HEK293 (cell line): ENCODE measurements at regions not wholly inside any gene's neighbourhood (a gene's known extent, or its start where the extent isn't known, plus 50 kb on each side); places are given as distances from the start of the nearest gene placed in this dataset.

ENCODE experiments used
- CTCF ChIA-PET: fragments of 350-600 bp; formaldehyde crosslinking; extraction: SDS; loops from one replicate; lab custom pipeline; 2021; ENCODE audit warnings: antibody characterized with exemption; lab: Yijun Ruan, JAX
- POLR2A ChIA-PET: fragments of 300-600 bp; formaldehyde crosslinking; extraction: SDS; loops from one replicate; lab custom pipeline; 2020; ENCODE audit warnings: antibody characterized with exemption, inconsistent platforms; lab: Yijun Ruan, JAX
- H3K27ac ChIP-seq: fragments of 200-500 bp; sonication (Bioruptor generic); 2 replicates; pipeline ENCODE4 v1.5.1; 2014; ENCODE audit warnings: low read depth, low read length, control low read depth, inconsistent platforms; ENCODE audit errors: extremely low read depth
- H3K36me3 ChIP-seq, 2 experiments: fragments of 200-500 bp in 1 of 2; sonication (Bioruptor generic) in 1 of 2; 1 replicate in 1 of 2; 2 replicates in 1 of 2; pipeline ENCODE4 v1.5.1; 2014 to 2017; ENCODE audit warnings: inconsistent platforms in 2 of 2, low read length in 2 of 2; ENCODE audit not compliant: control insufficient read depth in 2 of 2, insufficient read depth in 1 of 2
- H3K4me1 ChIP-seq: fragments of 200-500 bp; sonication (Bioruptor generic); 2 replicates; pipeline ENCODE4 v1.5.1; 2014; ENCODE audit warnings: mild to moderate bottlenecking, low read length, inconsistent platforms; ENCODE audit not compliant: control insufficient read depth, insufficient read depth
- H3K4me3 ChIP-seq: 2 replicates; pipeline ENCODE4 v1.5.1; 2011; ENCODE audit warnings: low read depth, mild to moderate bottlenecking, control low read depth, low read length, moderate library complexity
- H3K9me3 ChIP-seq: fragments of 200-500 bp; sonication (Bioruptor generic); 2 replicates; pipeline ENCODE4 v1.5.1; 2014; ENCODE audit warnings: low read depth, low read length, inconsistent platforms; ENCODE audit not compliant: control insufficient read depth, insufficient read depth
- BCL11B ChIP-seq: fragments of 450-650 bp; formaldehyde crosslinking; IDR thresholded peaks from 2 replicates; pipeline ENCODE4 v1.5.1; 2016; ENCODE audit warnings: low read depth, missing biosample characterization, missing genetic modification characterization
- GLIS1 ChIP-seq: fragments of 450-650 bp; formaldehyde crosslinking; IDR thresholded peaks from 2 replicates; pipeline ENCODE4 v1.5.1; 2016; ENCODE audit warnings: missing biosample characterization, missing genetic modification characterization
- KLF8 ChIP-seq: fragments of 450-650 bp; formaldehyde crosslinking; IDR thresholded peaks from 2 replicates; pipeline ENCODE4 v1.5.1; 2016; ENCODE audit warnings: missing biosample characterization, missing genetic modification characterization
- KLF9 ChIP-seq: fragments of 450-650 bp; formaldehyde crosslinking; IDR thresholded peaks from 2 replicates; pipeline ENCODE4 v1.5.1; 2016; ENCODE audit warnings: missing biosample characterization, missing genetic modification characterization, low read depth
- MZF1 ChIP-seq: fragments of 450-650 bp; formaldehyde crosslinking; IDR thresholded peaks from 2 replicates; pipeline ENCODE4 v1.5.1; 2017; ENCODE audit warnings: missing biosample characterization, missing genetic modification characterization, borderline replicate concordance
- RBAK ChIP-seq: fragments of 450-650 bp; formaldehyde crosslinking; IDR thresholded peaks from 2 replicates; pipeline ENCODE4 v1.5.1; 2016; ENCODE audit warnings: missing biosample characterization, missing genetic modification characterization
- SCRT1 ChIP-seq: fragments of 450-650 bp; formaldehyde crosslinking; IDR thresholded peaks from 2 replicates; pipeline ENCODE4 v1.5.1; 2016; ENCODE audit warnings: missing biosample characterization, missing genetic modification characterization, borderline replicate concordance
- SCRT2 ChIP-seq: fragments of 450-650 bp; formaldehyde crosslinking; IDR thresholded peaks from 2 replicates; pipeline ENCODE4 v1.5.1; 2016; ENCODE audit warnings: missing biosample characterization, missing genetic modification characterization
- YY1 ChIP-seq: fragments of 450-650 bp; formaldehyde crosslinking; IDR thresholded peaks from 2 replicates; pipeline ENCODE4 v1.5.1; 2018; ENCODE audit warnings: missing biosample characterization, missing genetic modification characterization
- ZBTB49 ChIP-seq: fragments of 450-650 bp; formaldehyde crosslinking; IDR thresholded peaks from 2 replicates; pipeline ENCODE4 v1.5.1; 2016; ENCODE audit warnings: missing biosample characterization, missing genetic modification characterization, low read depth
- ZNF112 ChIP-seq: fragments of 450-650 bp; formaldehyde crosslinking; IDR thresholded peaks from 2 replicates; pipeline ENCODE4 v1.5.0; 2017; ENCODE audit warnings: missing biosample characterization, missing genetic modification characterization
- ZNF114 ChIP-seq: fragments of 450-650 bp; formaldehyde crosslinking; IDR thresholded peaks from 2 replicates; pipeline ENCODE4 v1.5.0; 2017; ENCODE audit warnings: missing biosample characterization, missing genetic modification characterization
- ZNF155 ChIP-seq: fragments of 450-650 bp; formaldehyde crosslinking; IDR thresholded peaks from 2 replicates; pipeline ENCODE4 v1.5.1; 2016; ENCODE audit warnings: missing biosample characterization, missing genetic modification characterization
- ZNF16 ChIP-seq: fragments of 450-650 bp; formaldehyde crosslinking; IDR thresholded peaks from 2 replicates; pipeline ENCODE4 v1.5.1; 2016; ENCODE audit warnings: low read depth, missing biosample characterization, missing genetic modification characterization
- ZNF23 ChIP-seq: fragments of 450-650 bp; formaldehyde crosslinking; IDR thresholded peaks from 2 replicates; pipeline ENCODE4 v1.5.1; 2016; ENCODE audit warnings: missing biosample characterization, missing genetic modification characterization, borderline replicate concordance
- ZNF341 ChIP-seq: fragments of 450-650 bp; formaldehyde crosslinking; IDR thresholded peaks from 2 replicates; pipeline ENCODE4; 2016; ENCODE audit warnings: low read depth, missing biosample characterization, missing genetic modification characterization
- ZNF433 ChIP-seq: fragments of 450-650 bp; formaldehyde crosslinking; IDR thresholded peaks from 2 replicates; pipeline ENCODE4 v1.5.1; 2016; ENCODE audit warnings: missing biosample characterization, missing genetic modification characterization, low read depth
- ZNF518A ChIP-seq: fragments of 450-650 bp; formaldehyde crosslinking; conservative IDR thresholded peaks from 2 replicates; pipeline ENCODE4 v1.5.1; 2016; ENCODE audit warnings: low read depth, missing biosample characterization, missing genetic modification characterization
- ZNF521 ChIP-seq: fragments of 450-650 bp; formaldehyde crosslinking; IDR thresholded peaks from 2 replicates; pipeline ENCODE4 v1.5.1; 2017; ENCODE audit warnings: missing biosample characterization, mild to moderate bottlenecking, missing genetic modification characterization
- ZNF544 ChIP-seq: fragments of 450-650 bp; formaldehyde crosslinking; IDR thresholded peaks from 2 replicates; pipeline ENCODE4 v1.5.0; 2017; ENCODE audit warnings: missing biosample characterization, missing genetic modification characterization
- ZNF626 ChIP-seq: fragments of 450-650 bp; sonication (Bioruptor Pico); formaldehyde crosslinking; IDR thresholded peaks from 2 replicates; pipeline ENCODE4 v1.5.1; 2018; ENCODE audit warnings: missing biosample characterization, missing genetic modification characterization, inconsistent platforms
- ZNF692 ChIP-seq: fragments of 450-650 bp; formaldehyde crosslinking; IDR thresholded peaks from 2 replicates; pipeline ENCODE4 v1.5.1; 2016; ENCODE audit warnings: missing biosample characterization, missing genetic modification characterization
- TF ChIP-seq, protein P1 (sequence below): fragments of 450-650 bp; IDR thresholded peaks from 2 replicates; pipeline ENCODE4 v1.5.1; 2018; ENCODE audit warnings: missing biosample characterization, mild to moderate bottlenecking, missing genetic modification characterization

DNA sequence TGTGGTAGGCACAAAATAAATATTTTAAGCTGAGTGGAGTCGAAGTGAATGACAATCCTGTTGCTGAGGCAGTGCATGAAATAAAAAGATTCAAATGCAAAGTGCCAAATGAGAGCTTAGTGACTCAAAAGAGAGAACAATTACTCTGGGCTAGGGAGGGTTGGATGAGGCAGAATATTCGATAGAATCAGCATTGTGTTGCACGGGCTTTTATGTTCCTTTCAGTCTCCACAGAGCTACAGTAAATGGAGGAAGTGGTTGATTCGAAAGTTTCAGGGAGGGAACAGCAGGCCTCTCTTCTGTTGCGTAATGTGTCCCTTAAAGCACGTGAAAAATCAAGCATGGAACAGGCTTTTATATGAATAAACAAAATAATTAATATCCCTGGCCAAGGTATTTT lies 599.3 kb upstream of the CELF2 start:
- Histone ChIP-seq H3K4me3 (no peak overlapping the region), H3K27ac (no peak overlapping the region), H3K9me3 (no peaks in the 10 kb centered on the region)
- POLR2A ChIA-PET = no interaction called here
- CTCF ChIA-PET = interaction anchor here (0.6 kb wide), 1 partner anchor 247 kb away, joined by 3 read pairs; no protein-coding TSS in a partner anchor
- TF ChIP-seq ZNF521 = no peak
- no peak for TF ChIP-seq RBAK (tag by site-specific recombination)
- TF ChIP-seq ZNF692 (tag by site-specific recombination) = no peak
- no peak for TF ChIP-seq BCL11B
- TF ChIP-seq YY1 (tag by site-specific recombination) = no peak
- TF ChIP-seq ZNF114 (tag by site-specific recombination) = no peak
- TF ChIP-seq ZNF23 = no peak
- TF ChIP-seq, protein P1, sequence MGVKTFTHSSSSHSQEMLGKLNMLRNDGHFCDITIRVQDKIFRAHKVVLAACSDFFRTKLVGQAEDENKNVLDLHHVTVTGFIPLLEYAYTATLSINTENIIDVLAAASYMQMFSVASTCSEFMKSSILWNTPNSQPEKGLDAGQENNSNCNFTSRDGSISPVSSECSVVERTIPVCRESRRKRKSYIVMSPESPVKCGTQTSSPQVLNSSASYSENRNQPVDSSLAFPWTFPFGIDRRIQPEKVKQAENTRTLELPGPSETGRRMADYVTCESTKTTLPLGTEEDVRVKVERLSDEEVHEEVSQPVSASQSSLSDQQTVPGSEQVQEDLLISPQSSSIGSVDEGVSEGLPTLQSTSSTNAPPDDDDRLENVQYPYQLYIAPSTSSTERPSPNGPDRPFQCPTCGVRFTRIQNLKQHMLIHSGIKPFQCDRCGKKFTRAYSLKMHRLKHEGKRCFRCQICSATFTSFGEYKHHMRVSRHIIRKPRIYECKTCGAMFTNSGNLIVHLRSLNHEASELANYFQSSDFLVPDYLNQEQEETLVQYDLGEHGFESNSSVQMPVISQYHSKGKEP (tag by site-specific recombination) = no peak
- TF ChIP-seq ZNF112 (tag by site-specific recombination) = no peak
- no peak for TF ChIP-seq ZNF341 (tag by site-specific recombination)
- TF ChIP-seq, all 188 proteins: peak for 0
- Histone ChIP-seq H3K36me3 (no peaks in the 10 kb centered on the region), H3K4me1 (no peaks in the 10 kb centered on the region)

- Histone ChIP-seq H3K4me3 (no peak overlapping the region), H3K36me3 (no peaks in the 10 kb centered on the region), H3K9me3 (no peaks in the 10 kb centered on the region), H3K27ac (no peak overlapping the region), H3K4me1 (no peaks in the 10 kb centered on the region)
- ChIA-PET POLR2A (no interaction called here), CTCF (no interaction called here)
- TF ChIP-seq KLF8 (tag by site-specific recombination) = no peak
- TF ChIP-seq SCRT2 (tag by site-specific recombination) = no peak
- no peak for TF ChIP-seq ZNF16 (tag by site-specific recombination)
- no peak for TF ChIP-seq ZNF626 (tag by site-specific recombination)
- no peak for TF ChIP-seq SCRT1 (tag by site-specific recombination)
- TF ChIP-seq ZNF155 (tag by site-specific recombination) = no peak
- no peak for TF ChIP-seq KLF9 (tag by site-specific recombination)
- TF ChIP-seq MZF1 = no peak
- TF ChIP-seq ZNF433 (tag by site-specific recombination) = no peak
- no peak for TF ChIP-seq GLIS1 (tag by site-specific recombination)
- no peak for TF ChIP-seq ZNF518A
- no peak for TF ChIP-seq ZBTB49
- TF ChIP-seq ZNF544 = no peak
These were observed 596.6 kb upstream of the CELF2 start for GRCh38 chr10:10421071-10421470.
